ENCODE measurements at regions not wholly inside any gene's neighbourhood (a gene's known extent, or its start where the extent isn't known, plus 50 kb on each side); places are given as distances from the start of the nearest gene placed in this dataset.

GRCh38 chr10:78505657-78506056, 472.0 kb downstream of the RPS24 start:
- TF ChIP-seq CTCF (conservative IDR thresholded peaks at IDR 0.05; ENCODE audit: low read depth, low read length), result no peak
- TF ChIP-seq EZH2 (IDR thresholded peaks at IDR 0.05; ENCODE audit: low read length, unreplicated experiment), result no peak
- TF ChIP-seq EZH2phosphoT487 (IDR thresholded peaks at IDR 0.05; ENCODE audit: borderline replicate concordance, low read length), result no peak

Data from PC-3 (cell line).